Thoracic aorta (tissue), 2 donors: ENCODE measurements at regions not wholly inside any gene's neighbourhood (a gene's known extent, or its start where the extent isn't known, plus 50 kb on each side); places are given as distances from the start of the nearest gene placed in this dataset.

ENCODE experiments used
- ATAC-seq: fragments of 150-250 bp; one replicate; pipeline ENCODE4 v1.8.0; 2017; ENCODE audit warnings: low read depth; ENCODE audit not compliant: insufficient number of reproducible peaks, low FRiP score
- DNase-seq: peaks from one replicate; pipeline ENCODE4 v3.0.0-alpha.2; 2020; ENCODE audit warnings: low spot score
- H3K27ac ChIP-seq, 2 donors: fragments of 200-600 bp; sonication (generic); 1 replicate in 1 of 2; 2 replicates in 1 of 2; pipeline ENCODE4 v1.5.1; 2016; ENCODE audit warnings: mild to moderate bottlenecking in 2 of 2, moderate library complexity in 2 of 2
- H3K27me3 ChIP-seq: fragments of 200-600 bp; sonication (generic); replicated peaks from 2 replicates; pipeline ENCODE4 v1.6.0; 2016; ENCODE audit warnings: mild to moderate bottlenecking; ENCODE audit not compliant: insufficient read depth
- H3K36me3 ChIP-seq: fragments of 200-600 bp; sonication (generic); one replicate; pipeline ENCODE4 v1.5.1; 2016
- H3K4me1 ChIP-seq, 2 donors: fragments of 200-600 bp; sonication (generic); 1 replicate in 1 of 2; 2 replicates in 1 of 2; pipeline versions ENCODE4 v1.5.1 to v1.6.0; 2016; ENCODE audit warnings: low read depth in 2 of 2, mild to moderate bottlenecking in 1 of 2; ENCODE audit not compliant: control insufficient read depth in 1 of 2
- H3K4me3 ChIP-seq: fragments of 200-600 bp; sonication (generic); 2 replicates; pipeline ENCODE4 v1.5.1; 2016; ENCODE audit warnings: mild to moderate bottlenecking
- H3K9me3 ChIP-seq: fragments of 200-600 bp; sonication (generic); 2 replicates; pipeline ENCODE4 v1.5.1; 2016
- TF ChIP-seq, protein P1 (sequence below): fragments of 200-600 bp; sonication (generic); IDR thresholded peaks from one replicate; pipeline ENCODE4 v1.5.1; 2019; ENCODE audit warnings: antibody characterized with exemption

- Histone ChIP-seq H3K4me3 (no peak overlapping the region), H3K4me1 (no peaks in the 10 kb centered on the region), H3K27me3 (no peaks in the 10 kb centered on the region), H3K9me3 (no peaks in the 10 kb centered on the region), H3K36me3 (no peaks in the 10 kb centered on the region), H3K27ac (no peak overlapping the region)
- TF ChIP-seq, protein P1, sequence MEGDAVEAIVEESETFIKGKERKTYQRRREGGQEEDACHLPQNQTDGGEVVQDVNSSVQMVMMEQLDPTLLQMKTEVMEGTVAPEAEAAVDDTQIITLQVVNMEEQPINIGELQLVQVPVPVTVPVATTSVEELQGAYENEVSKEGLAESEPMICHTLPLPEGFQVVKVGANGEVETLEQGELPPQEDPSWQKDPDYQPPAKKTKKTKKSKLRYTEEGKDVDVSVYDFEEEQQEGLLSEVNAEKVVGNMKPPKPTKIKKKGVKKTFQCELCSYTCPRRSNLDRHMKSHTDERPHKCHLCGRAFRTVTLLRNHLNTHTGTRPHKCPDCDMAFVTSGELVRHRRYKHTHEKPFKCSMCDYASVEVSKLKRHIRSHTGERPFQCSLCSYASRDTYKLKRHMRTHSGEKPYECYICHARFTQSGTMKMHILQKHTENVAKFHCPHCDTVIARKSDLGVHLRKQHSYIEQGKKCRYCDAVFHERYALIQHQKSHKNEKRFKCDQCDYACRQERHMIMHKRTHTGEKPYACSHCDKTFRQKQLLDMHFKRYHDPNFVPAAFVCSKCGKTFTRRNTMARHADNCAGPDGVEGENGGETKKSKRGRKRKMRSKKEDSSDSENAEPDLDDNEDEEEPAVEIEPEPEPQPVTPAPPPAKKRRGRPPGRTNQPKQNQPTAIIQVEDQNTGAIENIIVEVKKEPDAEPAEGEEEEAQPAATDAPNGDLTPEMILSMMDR = no peak
- ATAC-seq (no peak), DNase-seq (no peak)
These were observed 112.2 kb upstream of the PLPPR4 start for GRCh38 chr1:99152132-99152531.

DNA sequence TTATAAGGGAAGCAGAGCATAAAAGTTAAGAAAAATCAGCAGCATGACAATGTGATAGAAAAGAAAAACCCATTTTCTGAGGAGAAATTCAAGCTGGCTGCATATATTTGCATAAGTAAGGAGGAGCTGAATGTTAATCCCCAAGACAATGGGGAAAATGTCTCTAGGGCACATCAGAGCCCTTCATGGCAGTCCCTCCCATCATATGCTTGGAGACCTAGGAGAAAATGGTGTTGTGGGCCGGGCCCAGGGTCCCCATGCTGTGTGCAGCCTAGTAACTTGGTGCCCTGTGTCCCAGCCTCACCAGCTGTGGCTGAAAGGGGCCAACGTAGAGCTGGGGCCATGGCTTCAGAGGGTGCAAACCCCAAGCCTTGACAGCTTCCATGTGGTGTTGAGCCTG, 100.6 kb upstream of the PLPPR4 start:
- no peak for ATAC-seq

DNA sequence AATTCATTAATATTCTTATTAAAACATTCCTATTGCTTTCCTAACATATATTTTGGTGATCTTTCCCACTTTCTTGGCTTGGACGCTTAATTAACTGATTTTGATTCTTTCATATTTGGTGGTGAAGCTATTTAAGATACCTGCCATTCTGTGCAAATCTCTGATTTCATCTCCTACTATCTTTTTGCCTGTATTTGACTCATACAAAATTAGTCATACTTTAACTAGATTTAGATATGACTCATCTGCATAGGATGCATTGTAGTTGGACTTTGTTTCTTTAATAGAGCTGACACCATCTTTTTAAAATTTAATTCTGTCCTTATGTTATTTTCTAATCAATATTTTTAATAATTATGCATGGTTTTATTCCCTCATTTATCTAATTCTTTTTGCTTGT, 93.8 kb upstream of the PLPPR4 start:
- DNase-seq (no peak), ATAC-seq (no peak)
- Histone ChIP-seq H3K4me1 (peaks cover 4 to 6% of the 10 kb centered on the region in 2 donors), H3K27me3 (no peaks in the 10 kb centered on the region), H3K9me3 (no peaks in the 10 kb centered on the region), H3K4me3 (no peak overlapping the region), H3K36me3 (no peaks in the 10 kb centered on the region), H3K27ac (no peak overlapping the region)
- TF ChIP-seq, protein P1 = no peak

More for the DNA sequence above, 100.6 kb upstream of the PLPPR4 start:
- H3K27me3 ChIP-seq = no peaks in the 10 kb centered on the region
- H3K4me3 ChIP-seq = no peak overlapping the region
- no peaks in the 10 kb centered on the region for H3K9me3 ChIP-seq
- no peak for DNase-seq
- TF ChIP-seq, protein P1 = no peak
- no peaks in the 10 kb centered on the region for H3K36me3 ChIP-seq
- no peak overlapping the region for H3K27ac ChIP-seq
- H3K4me1 ChIP-seq = no peaks in the 10 kb centered on the region

DNA sequence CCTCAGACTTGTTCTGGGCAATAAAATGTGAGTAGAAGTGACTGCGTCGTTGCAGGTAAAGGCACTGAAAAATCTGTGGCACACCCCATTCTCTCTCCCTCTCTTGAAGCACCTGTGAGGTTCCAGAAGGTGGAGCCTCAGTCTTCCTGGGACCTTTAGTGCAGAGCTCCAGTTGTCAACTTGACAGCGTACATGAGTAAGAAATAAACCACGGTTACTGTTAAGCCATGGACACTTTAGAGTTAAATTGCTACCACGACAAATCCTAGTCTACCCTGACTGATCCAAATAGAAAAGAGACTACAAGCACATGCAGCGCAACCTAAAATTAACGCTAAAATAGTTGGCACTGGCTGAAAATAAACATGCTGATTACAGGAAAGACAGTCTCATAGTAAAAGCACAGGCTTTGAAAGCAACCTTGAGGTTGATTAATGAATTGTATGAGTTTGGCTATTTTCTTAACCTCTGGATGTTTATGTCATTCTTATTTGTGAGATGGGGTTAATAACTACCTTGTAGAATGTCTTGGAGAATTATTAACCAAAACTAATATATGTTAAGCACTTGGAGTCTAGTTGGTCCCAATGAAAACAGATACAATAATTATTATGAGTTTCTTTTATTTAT, 93.0 kb upstream of the PLPPR4 start:
- ATAC-seq = no peak
- H3K27me3 ChIP-seq = no peaks in the 10 kb centered on the region
- no peaks in the 10 kb centered on the region for H3K9me3 ChIP-seq
- H3K4me1 ChIP-seq = peaks cover 4 to 6% of the 10 kb centered on the region in 2 donors
- no peaks in the 10 kb centered on the region for H3K36me3 ChIP-seq
- no peak overlapping the region for H3K27ac ChIP-seq
- DNase-seq = no peak
- TF ChIP-seq, protein P1 = no peak
- no peak overlapping the region for H3K4me3 ChIP-seq

GRCh38 chr1:99173282-99173681, 91.0 kb upstream of the PLPPR4 start:
- Histone ChIP-seq H3K4me1 (peaks cover 4 to 6% of the 10 kb centered on the region in 2 donors), H3K27ac (no peak overlapping the region)

More at GRCh38 chr1:99173282-99173681, 91.0 kb upstream of the PLPPR4 start:
- TF ChIP-seq, protein P1 = no peak
- H3K9me3 ChIP-seq = no peaks in the 10 kb centered on the region
- DNase-seq (no peak), ATAC-seq (no peak)
- H3K36me3 ChIP-seq = no peaks in the 10 kb centered on the region
- no peak overlapping the region for H3K4me3 ChIP-seq
- no peaks in the 10 kb centered on the region for H3K27me3 ChIP-seq
